Ishikawa (cell line): ENCODE measurements at regions not wholly inside any gene's neighbourhood (a gene's known extent, or its start where the extent isn't known, plus 50 kb on each side); places are given as distances from the start of the nearest gene placed in this dataset.

Experiments used
- CEBPB ChIP-seq: IDR thresholded peaks from 2 replicates; pipeline ENCODE4 v1.6.1; 2012
- CREB1 ChIP-seq: IDR thresholded peaks from 2 replicates; pipeline ENCODE4 v1.6.1; 2012; ENCODE audit warnings: low read depth
- EGR1 ChIP-seq: IDR thresholded peaks from 2 replicates; pipeline ENCODE4 v1.6.1; 2012
- EP300 ChIP-seq: IDR thresholded peaks from 2 replicates; pipeline ENCODE4 v1.6.1; 2012; ENCODE audit warnings: borderline replicate concordance
- FOXM1 ChIP-seq: IDR thresholded peaks from 2 replicates; pipeline ENCODE4 v1.6.1; 2012; ENCODE audit warnings: low read depth, borderline replicate concordance
- MAX ChIP-seq: IDR thresholded peaks from 2 replicates; pipeline ENCODE4 v1.6.1; 2012
- NFIC ChIP-seq: IDR thresholded peaks from 2 replicates; pipeline ENCODE4 v1.6.1; 2012
- RAD21 ChIP-seq: IDR thresholded peaks from 2 replicates; pipeline ENCODE4 v1.6.1; 2012; ENCODE audit warnings: low read depth
- REST ChIP-seq: IDR thresholded peaks from 2 replicates; pipeline ENCODE4 v1.6.1; 2012; ENCODE audit warnings: low read depth, mild to moderate bottlenecking
- TAF1 ChIP-seq: IDR thresholded peaks from 2 replicates; pipeline ENCODE4 v1.6.1; 2012; ENCODE audit warnings: low read depth, mild to moderate bottlenecking
- TCF12 ChIP-seq: IDR thresholded peaks from 2 replicates; pipeline ENCODE4 v1.6.1; 2012; ENCODE audit warnings: low read depth
- TEAD4 ChIP-seq: IDR thresholded peaks from 2 replicates; pipeline ENCODE4 v1.6.1; 2012
- USF1 ChIP-seq: IDR thresholded peaks from 2 replicates; pipeline ENCODE4 v1.6.1; 2012
- YY1 ChIP-seq: IDR thresholded peaks from 2 replicates; pipeline ENCODE4 v1.6.1; 2012; ENCODE audit warnings: low read depth
- ZBTB7A ChIP-seq: IDR thresholded peaks from 2 replicates; pipeline ENCODE4 v1.6.1; 2012; ENCODE audit warnings: low read depth

- TF ChIP-seq TCF12 (no peak), YY1 (no peak), RAD21 (no peak), EGR1 (no peak), USF1 (no peak)
Observed at GRCh38 chr18:54737986-54738385, 90.3 kb upstream of the RAB27B start.

- TF ChIP-seq EGR1 (no peak), TAF1 (no peak), USF1 (no peak), MAX (no peak), CEBPB (no peak), EP300 (no peak), TEAD4 (no peak), RAD21 (no peak)
Observed at GRCh38 chr18:54739476-54739875, 88.8 kb upstream of the RAB27B start.

- TF ChIP-seq TCF12 (no peak), EP300 (no peak), RAD21 (no peak), TAF1 (no peak), ZBTB7A (no peak), EGR1 (no peak), CREB1 (no peak), FOXM1 (no peak), NFIC (no peak), MAX (no peak), YY1 (no peak), USF1 (no peak), REST (no peak), TEAD4 (no peak), CEBPB (no peak)
Observed at GRCh38 chr18:54740136-54740846, 88.0 kb upstream of the RAB27B start.

GRCh38 chr18:54742120-54742519 is 86.2 kb upstream of the RAB27B start:
- TF ChIP-seq RAD21 (no peak), TEAD4 (no peak), CEBPB (no peak), CREB1 (no peak), REST (no peak), EGR1 (no peak), YY1 (no peak), TAF1 (no peak), EP300 (no peak), NFIC (no peak), USF1 (no peak), TCF12 (no peak), FOXM1 (no peak), ZBTB7A (no peak), MAX (no peak)

GRCh38 chr18:54742659-54743604 is 85.3 kb upstream of the RAB27B start:
- TF ChIP-seq EGR1 = no peak
- no peak for TF ChIP-seq REST
- no peak for TF ChIP-seq TAF1
